SK-N-SH (cell line): ENCODE measurements at regions not wholly inside any gene's neighbourhood (a gene's known extent, or its start where the extent isn't known, plus 50 kb on each side); places are given as distances from the start of the nearest gene placed in this dataset.

Experiments
- CTCF ChIA-PET: fragments of 300-600, 350-600 bp; formaldehyde crosslinking; extraction: SDS; loops from one replicate; lab custom pipeline; 2021; lab: Yijun Ruan, JAX
- POLR2A ChIA-PET: fragments of 350-600 bp; sonication (Branson Sonifier 250); formaldehyde crosslinking; extraction: SDS; loops from one replicate; lab custom pipeline; 2020; ENCODE audit warnings: antibody characterized with exemption, inconsistent platforms; lab: Yijun Ruan, JAX
- DNase-seq: peaks from one replicate; pipeline ENCODE4 v3.0.0; 2012
- H2AFZ ChIP-seq: fragments of 200-600 bp; sonication (generic); 2 replicates; pipeline ENCODE4 v1.8.1; 2016; ENCODE audit warnings: antibody characterized with exemption, mild to moderate bottlenecking, low read depth
- H3F3A ChIP-seq: fragments of 200-600 bp; sonication (generic); replicated peaks from 2 replicates; pipeline ENCODE3; 2016; ENCODE audit warnings: antibody characterized with exemption, mild to moderate bottlenecking; ENCODE audit not compliant: insufficient read depth
- H3K27ac ChIP-seq, 2 experiments: fragments of 200-500 bp in 1 of 2; fragments of 200-600 bp in 1 of 2; sonication (Bioruptor generic) in 1 of 2; sonication (generic), shearing (Covaris generic) in 1 of 2; 2 replicates each; pipeline versions ENCODE4 v1.5.1 to v1.6.1; 2014 to 2016; ENCODE audit warnings: low read depth in 2 of 2, inconsistent platforms in 1 of 2, low read length in 1 of 2, mild to moderate bottlenecking in 1 of 2, mixed read lengths in 1 of 2
- H3K27me3 ChIP-seq: fragments of 200-600 bp; sonication (generic), shearing (Covaris generic); 2 replicates; pipeline ENCODE4 v1.6.1; 2016; ENCODE audit warnings: mixed run types; ENCODE audit not compliant: insufficient read depth
- H3K36me3 ChIP-seq, 2 experiments: fragments of 200-500 bp in 1 of 2; fragments of 200-600 bp in 1 of 2; sonication (Bioruptor generic) in 1 of 2; sonication (generic) in 1 of 2; replicated peaks in 1 of 2; 2 replicates each; pipeline versions ENCODE3 to v1.5.1; 2014 to 2016; ENCODE audit warnings: low read length in 1 of 2, mild to moderate bottlenecking in 1 of 2; ENCODE audit not compliant: insufficient read depth in 2 of 2, control insufficient read depth in 1 of 2
- H3K4me1 ChIP-seq, 2 experiments: fragments of 200-500 bp in 1 of 2; fragments of 200-600 bp in 1 of 2; sonication (Bioruptor generic) in 1 of 2; sonication (generic), shearing (Covaris generic) in 1 of 2; 2 replicates each; pipeline versions ENCODE4 v1.5.1 to v1.6.1; 2014 to 2016; ENCODE audit warnings: low read depth in 1 of 2, low read length in 1 of 2, mixed run types in 1 of 2; ENCODE audit not compliant: insufficient read depth in 2 of 2, control insufficient read depth in 1 of 2
- H3K4me2 ChIP-seq: fragments of 200-600 bp; sonication (generic), shearing (Covaris generic); 2 replicates; pipeline ENCODE4 v1.6.1; 2017; ENCODE audit warnings: mixed run types
- H3K4me3 ChIP-seq, 2 experiments: fragments of 200-500 bp in 1 of 2; fragments of 200-600 bp in 1 of 2; sonication (Bioruptor generic) in 1 of 2; sonication (generic), shearing (Covaris generic) in 1 of 2; 2 replicates each; pipeline versions ENCODE4 v1.5.1 to v1.8.1; 2014 to 2016; ENCODE audit warnings: low read depth in 2 of 2, inconsistent platforms in 1 of 2, low read length in 1 of 2, mild to moderate bottlenecking in 1 of 2, mixed read lengths in 1 of 2, moderate library complexity in 1 of 2
- H3K79me2 ChIP-seq: fragments of 200-600 bp; sonication (generic); 2 replicates; pipeline ENCODE4 v1.8.1; 2017; ENCODE audit warnings: mild to moderate bottlenecking; ENCODE audit not compliant: insufficient read depth
- H3K9ac ChIP-seq: fragments of 200-600 bp; sonication (generic); 2 replicates; pipeline ENCODE4 v1.6.1; 2017; ENCODE audit warnings: mixed run types
- H3K9me2 ChIP-seq: fragments of 200-600 bp; sonication (generic); 2 replicates; pipeline ENCODE4 v1.6.1; 2017; ENCODE audit warnings: mixed run types
- H3K9me3 ChIP-seq: fragments of 200-600 bp; sonication (generic); 2 replicates; pipeline ENCODE4 v1.6.1; 2017; ENCODE audit warnings: mixed run types, mild to moderate bottlenecking, moderate library complexity
- H4K20me1 ChIP-seq: fragments of 200-600 bp; sonication (generic); 2 replicates; pipeline ENCODE4 v1.6.1; 2017; ENCODE audit warnings: mild to moderate bottlenecking, mixed run types; ENCODE audit not compliant: insufficient read depth
- CHD2 ChIP-seq: fragments of 150-350 bp; IDR thresholded peaks from 2 replicates; pipeline ENCODE4 v1.6.1; 2018; ENCODE audit warnings: low read length; ENCODE audit not compliant: partially characterized antibody
- CTCF ChIP-seq: fragments of 200-600 bp; sonication (generic); IDR thresholded peaks from 2 replicates; pipeline ENCODE4 v1.6.1; 2017; ENCODE audit warnings: antibody characterized with exemption, mild to moderate bottlenecking, moderate library complexity
- FOSL2 ChIP-seq: IDR thresholded peaks from 2 replicates; pipeline ENCODE4 v1.4.0; 2012; ENCODE audit warnings: low read depth, mild to moderate bottlenecking, moderate library complexity, borderline replicate concordance
- FOXM1 ChIP-seq: IDR thresholded peaks from 2 replicates; pipeline ENCODE4 v1.4.0; 2012; ENCODE audit warnings: low read depth, mild to moderate bottlenecking
- GATA2 ChIP-seq: sonication (generic); formaldehyde crosslinking; IDR thresholded peaks from 2 replicates; pipeline ENCODE4 v1.5.0; 2020; ENCODE audit warnings: mild to moderate bottlenecking, missing genetic modification reagents
- IRF3 ChIP-seq: fragments of 150-350 bp; IDR thresholded peaks from 2 replicates; pipeline ENCODE4 v1.6.1; 2016; ENCODE audit warnings: mild to moderate bottlenecking, low read depth, low read length
- MXI1 ChIP-seq: IDR thresholded peaks from 2 replicates; pipeline ENCODE4 v1.6.1; 2012; ENCODE audit warnings: mild to moderate bottlenecking, low read depth, low read length, improper control_type of control experiment
- PBX3 ChIP-seq: IDR thresholded peaks from 2 replicates; pipeline ENCODE4; 2012
- POLR2AphosphoS5 ChIP-seq: IDR thresholded peaks from 2 replicates; pipeline ENCODE4 v1.6.1; 2012; ENCODE audit warnings: low read depth, low read length
- REST ChIP-seq: IDR thresholded peaks from 2 replicates; pipeline ENCODE4 v1.6.1; 2012; ENCODE audit warnings: mild to moderate bottlenecking, low read depth, low read length, moderate library complexity
- SIN3A ChIP-seq: IDR thresholded peaks from 2 replicates; pipeline ENCODE4 v1.6.1; 2012; ENCODE audit warnings: low read depth, mild to moderate bottlenecking, low read length, moderate library complexity, borderline replicate concordance
- TAF1 ChIP-seq: IDR thresholded peaks from 2 replicates; pipeline ENCODE4 v1.6.1; 2012; ENCODE audit warnings: low read depth, mild to moderate bottlenecking, low read length, moderate library complexity, borderline replicate concordance
- TCF12 ChIP-seq: IDR thresholded peaks from 2 replicates; pipeline ENCODE4 v1.4.0; 2012
- WGBS: methylation state at CpG from one replicate; pipeline ENCODE4 v1.1.6; 2017; ENCODE audit warnings: low lambda C conversion rate; 5-methylcytosine and 5-hydroxymethylcytosine counted together

GRCh38 chr17:71283486-71283885, 837.3 kb upstream of the SOX9 start:
- H2AFZ ChIP-seq, result no peak overlapping the region

GRCh38 chr17:71284032-71284755, 836.6 kb upstream of the SOX9 start:
- H3K4me2 ChIP-seq, result no peak overlapping the region
- H3K27me3 ChIP-seq, result no peaks in the 10 kb centered on the region
- H3K27ac ChIP-seq, result no peak overlapping the region
- no peak for DNase-seq
- no peaks in the 10 kb centered on the region for H3K79me2 ChIP-seq
- 81% methylated on average over 7 of the region's 7 CpGs for WGBS
- H3K4me1 ChIP-seq, result peaks cover 0 to 6% of the 10 kb centered on the region in 2 experiments; a peak in 1 of 4 replicates
- no peaks in the 10 kb centered on the region for H3F3A ChIP-seq
- POLR2A ChIA-PET, result no interaction called here
- no peaks in the 10 kb centered on the region for H3K9me3 ChIP-seq
- H3K36me3 ChIP-seq, result no peaks in the 10 kb centered on the region
- no peaks in the 10 kb centered on the region for H4K20me1 ChIP-seq
- H3K9ac ChIP-seq, result no peak overlapping the region
- H3K4me3 ChIP-seq, result no peak overlapping the region
- H2AFZ ChIP-seq, result no peak overlapping the region
- TF ChIP-seq CTCF (no peak), CHD2 (no peak), SIN3A (no peak), MXI1 (no peak), FOSL2 (no peak), POLR2AphosphoS5 (no peak), GATA2 (CRISPR knock-in tag) (no peak), PBX3 (no peak), IRF3 (no peak), FOXM1 (no peak), TCF12 (no peak), TAF1 (no peak)
- H3K9me2 ChIP-seq, result no peaks in the 10 kb centered on the region; the same call in 1 of the 2 replicates
- CTCF ChIA-PET, result interaction anchor here (1.3 kb wide), 1 partner anchor 16 kb away, joined by 3 read pairs; no protein-coding TSS in a partner anchor

More at GRCh38 chr17:71283486-71283885, 837.3 kb upstream of the SOX9 start:
- no peaks in the 10 kb centered on the region for H3K27me3 ChIP-seq
- H3K79me2 ChIP-seq, result no peaks in the 10 kb centered on the region
- ChIA-PET CTCF (no interaction called here), POLR2A (no interaction called here)
- peaks cover 0 to 6% of the 10 kb centered on the region in 2 experiments; a peak in 1 of 4 replicates for H3K4me1 ChIP-seq
- no peak overlapping the region for H3K4me2 ChIP-seq
- no peaks in the 10 kb centered on the region for H3K9me3 ChIP-seq
- no peaks in the 10 kb centered on the region for H3F3A ChIP-seq
- no peaks in the 10 kb centered on the region for H4K20me1 ChIP-seq
- H3K36me3 ChIP-seq, result no peaks in the 10 kb centered on the region
- no peak overlapping the region for H3K4me3 ChIP-seq
- no peak overlapping the region for H3K9ac ChIP-seq
- H3K9me2 ChIP-seq, result no peaks in the 10 kb centered on the region; the same call in 1 of the 2 replicates
- no peak for DNase-seq
- no peak for TF ChIP-seq REST
- H3K27ac ChIP-seq, result no peak overlapping the region
- WGBS, result 60% methylated on average over 4 of the region's 4 CpGs
